Chondrocyte (in vitro differentiated cells): ENCODE measurements at regions not wholly inside any gene's neighbourhood (a gene's known extent, or its start where the extent isn't known, plus 50 kb on each side); places are given as distances from the start of the nearest gene placed in this dataset.
"Not testable (repeated sequence)": the region's sequence is repeated elsewhere in the genome, so short reads cannot be mapped to it uniquely, and the experiment has no call there.

Experiments used
- DNase-seq: peaks from one replicate; pipeline ENCODE4 v3.0.0; 2021; ENCODE audit warnings: mixed read lengths, low spot score
- H3K27ac Mint-ChIP-seq: one replicate; pipeline ENCODE4 v1.8.0; 2021; ENCODE audit warnings: mild to moderate bottlenecking, moderate library complexity, mixed read lengths; ENCODE audit not compliant: unreplicated experiment
- H3K27me3 Mint-ChIP-seq: 2 replicates; pipeline ENCODE4 v1.8.0; 2021; ENCODE audit warnings: low read depth, mixed read lengths
- H3K36me3 Mint-ChIP-seq: 2 replicates; pipeline ENCODE4 v1.8.0; 2021; ENCODE audit warnings: low read depth, mixed read lengths
- H3K4me1 Mint-ChIP-seq: 2 replicates; pipeline ENCODE4 v1.8.0; 2021; ENCODE audit warnings: low read depth, mild to moderate bottlenecking, mixed read lengths
- H3K4me3 Mint-ChIP-seq: one replicate; pipeline ENCODE4 v1.8.0; 2021; ENCODE audit warnings: mild to moderate bottlenecking, moderate library complexity, mixed read lengths; ENCODE audit not compliant: unreplicated experiment
- H3K9me3 Mint-ChIP-seq: 2 replicates; pipeline ENCODE4 v1.8.0; 2021; ENCODE audit warnings: low read depth, mixed read lengths
- CTCF ChIP-seq: fragments of 200-600 bp; sonication (generic); IDR thresholded peaks from 2 replicates; pipeline ENCODE4 v1.5.0; 2021; ENCODE audit warnings: antibody characterized with exemption, mild to moderate bottlenecking, moderate library complexity

DNA sequence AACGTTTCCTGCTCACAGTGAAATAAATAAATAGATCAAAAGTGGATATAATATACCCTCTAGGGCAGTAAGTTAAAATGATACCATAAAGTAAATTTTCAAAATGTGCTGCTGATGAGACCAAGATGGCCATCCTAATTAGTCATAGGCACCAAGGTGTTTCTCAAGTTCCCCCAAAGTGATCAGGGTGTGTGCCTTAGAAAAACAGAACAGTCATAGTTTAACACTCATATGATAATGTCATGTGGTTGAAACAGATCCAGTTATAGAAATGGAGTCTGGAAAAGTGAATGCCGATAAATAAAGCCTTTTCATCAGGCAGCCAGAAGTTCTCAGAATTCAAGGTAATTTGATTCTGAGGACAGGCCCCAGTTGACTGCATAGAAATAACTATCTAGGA, 161.5 kb upstream of the CDKN2B start:
- no peak for TF ChIP-seq CTCF
- Mint-ChIP-seq H3K27me3 (no peaks in the 10 kb centered on the region), H3K27ac (peak overlapping the region; percentile 83), H3K4me3 (no peak overlapping the region), H3K4me1 (peaks cover 44% of the 10 kb centered on the region), H3K9me3 (no peaks in the 10 kb centered on the region), H3K36me3 (no peaks in the 10 kb centered on the region)
- no peak for DNase-seq

DNA sequence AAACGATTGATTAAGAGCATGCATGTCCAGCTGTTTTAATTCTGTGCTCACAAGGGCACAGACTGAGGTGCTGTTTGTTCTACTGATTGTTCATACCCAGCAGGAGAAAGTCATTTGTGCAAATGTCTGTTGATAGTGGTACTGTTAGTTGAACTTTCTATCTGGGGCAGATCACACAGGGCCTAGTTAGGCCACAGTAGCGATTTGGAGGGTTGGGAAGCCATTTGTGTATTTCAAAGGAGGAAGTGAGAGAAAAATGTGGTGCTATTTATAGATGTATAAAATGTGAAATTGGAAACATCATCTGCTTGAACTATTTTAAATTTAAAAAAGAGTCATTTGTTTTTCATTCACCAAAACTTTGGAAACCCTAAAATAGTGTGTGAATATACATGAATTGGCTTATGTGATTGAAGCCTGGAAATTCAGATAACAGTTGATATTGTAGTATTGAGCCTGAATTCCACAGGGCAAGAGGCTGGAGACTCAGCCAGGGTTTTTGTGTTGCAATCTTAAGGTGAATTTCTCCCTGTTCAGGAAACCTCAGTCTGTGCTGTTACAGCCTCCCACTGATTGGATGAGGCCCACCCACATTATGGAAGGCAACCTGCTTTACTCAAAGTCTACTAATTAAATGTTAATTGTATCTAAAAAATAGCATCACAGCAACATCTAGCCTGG, 162.0 kb upstream of the CDKN2B start:
- Mint-ChIP-seq H3K4me3 (no peak overlapping the region), H3K36me3 (no peaks in the 10 kb centered on the region), H3K27me3 (no peaks in the 10 kb centered on the region), H3K9me3 (no peaks in the 10 kb centered on the region), H3K27ac (peak overlapping the region; percentile 83), H3K4me1 (peaks cover 39% of the 10 kb centered on the region)
- DNase-seq = no peak
- TF ChIP-seq CTCF = no peak

DNA sequence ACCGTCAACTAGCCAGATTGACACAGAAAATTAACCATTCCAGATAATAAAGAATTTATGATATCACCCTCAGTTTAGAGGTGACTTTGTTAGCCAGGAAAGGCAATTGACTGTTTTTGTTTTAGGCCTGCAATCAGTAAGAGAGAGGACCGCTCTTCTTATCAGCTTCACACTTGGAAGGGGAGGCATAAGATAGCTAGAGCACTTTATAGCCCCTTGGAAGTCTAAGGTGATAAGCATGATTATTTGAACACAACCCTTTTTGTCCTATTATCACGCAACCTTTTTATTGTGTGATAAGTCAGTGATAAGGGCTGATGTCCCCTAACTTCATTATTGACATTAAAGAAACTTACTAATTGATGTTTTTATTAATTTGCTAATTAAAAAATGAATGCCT, 162.6 kb upstream of the CDKN2B start:
- Mint-ChIP-seq H3K4me3 (no peak overlapping the region), H3K27ac (peak overlapping the region; percentile 83)

DNA sequence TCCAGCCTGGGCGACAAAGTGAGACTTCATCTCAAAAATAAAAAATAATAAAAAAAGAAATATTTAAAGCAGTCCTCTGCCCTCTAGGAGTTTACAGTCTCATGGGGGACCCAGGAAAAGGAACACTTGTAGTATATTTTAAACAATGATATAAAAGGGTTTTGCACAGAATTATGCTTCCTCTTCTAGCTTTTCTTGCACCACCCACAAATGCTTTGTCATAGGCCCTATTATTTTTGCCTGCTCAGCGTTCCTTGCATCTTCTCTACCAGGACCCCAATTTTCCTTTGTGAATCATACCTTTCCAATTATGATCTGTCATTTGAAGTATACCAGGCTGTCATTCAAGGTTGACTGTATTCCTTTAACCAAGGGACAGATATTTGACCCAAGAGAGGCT, 164.8 kb upstream of the CDKN2B start:
- no peak for DNase-seq
- H3K4me3 Mint-ChIP-seq = no peak overlapping the region
- H3K9me3 Mint-ChIP-seq = peaks cover 8% of the 10 kb centered on the region
- no peak for TF ChIP-seq CTCF
- no peaks in the 10 kb centered on the region for H3K27me3 Mint-ChIP-seq
- H3K4me1 Mint-ChIP-seq = peaks cover 28% of the 10 kb centered on the region
- peaks cover 3% of the 10 kb centered on the region for H3K36me3 Mint-ChIP-seq
- H3K27ac Mint-ChIP-seq = no peak overlapping the region

More for the DNA sequence above, 162.6 kb upstream of the CDKN2B start:
- TF ChIP-seq CTCF = no peak
- no peaks in the 10 kb centered on the region for H3K27me3 Mint-ChIP-seq
- no peaks in the 10 kb centered on the region for H3K9me3 Mint-ChIP-seq
- no peaks in the 10 kb centered on the region for H3K36me3 Mint-ChIP-seq
- peaks cover 38% of the 10 kb centered on the region for H3K4me1 Mint-ChIP-seq
- DNase-seq = no peak

- Mint-ChIP-seq H3K27ac (no peak overlapping the region), H3K9me3 (peaks cover 16% of the 10 kb centered on the region), H3K36me3 (peaks cover 10% of the 10 kb centered on the region), H3K4me3 (no peak overlapping the region), H3K27me3 (peaks cover 3% of the 10 kb centered on the region), H3K4me1 (peaks cover 6% of the 10 kb centered on the region)
- no peak for DNase-seq
- no peak for TF ChIP-seq CTCF
Observed at GRCh38 chr9:22175972-22176545, 167.0 kb upstream of the CDKN2B start.

- not testable (repeated sequence) for H3K27me3 Mint-ChIP-seq, H3K4me3 Mint-ChIP-seq, H3K4me1 Mint-ChIP-seq, H3K27ac Mint-ChIP-seq, DNase-seq
- Mint-ChIP-seq H3K36me3 (peaks cover 11% of the 10 kb centered on the region), H3K9me3 (peaks cover 20% of the 10 kb centered on the region)
Observed at GRCh38 chr9:22181021-22181420, 171.9 kb upstream of the CDKN2B start.
